Mucosa of descending colon (tissue), 3 donors: ENCODE measurements at regions not wholly inside any gene's neighbourhood (a gene's known extent, or its start where the extent isn't known, plus 50 kb on each side); places are given as distances from the start of the nearest gene placed in this dataset.
A peak's percentile ranks its signal among the peaks of the same experiment; 100 is the strongest.
"Not testable (repeated sequence)": the region's sequence is repeated elsewhere in the genome, so short reads cannot be mapped to it uniquely, and the experiment has no call there.

ENCODE experiments used
- ATAC-seq: fragments of 200-7000 bp; cut with Tn5 transposase; one replicate; pipeline ENCODE4 v1.9.1; 2020; ENCODE audit warnings: mild to moderate bottlenecking, moderate library complexity
- DNase-seq, 3 donors: peaks; one replicate each; pipeline ENCODE4 v3.0.0-alpha.2; 2020
- H3K36me3 ChIP-seq: fragments of 200-600 bp; one replicate; pipeline ENCODE4 v1.8.0; 2021; ENCODE audit warnings: low read depth, mild to moderate bottlenecking
- H3K4me1 ChIP-seq: fragments of 200-600 bp; one replicate; pipeline ENCODE4 v1.8.0; 2021; ENCODE audit warnings: low read depth, mild to moderate bottlenecking
- H3K4me3 ChIP-seq: fragments of 200-600 bp; one replicate; pipeline ENCODE4 v1.8.0; 2021; ENCODE audit warnings: mild to moderate bottlenecking
- H3K9me3 ChIP-seq: fragments of 200-600 bp; one replicate; pipeline ENCODE4 v1.8.0; 2021; ENCODE audit warnings: mild to moderate bottlenecking
- CTCF ChIP-seq: fragments of 200-600 bp; IDR thresholded peaks from one replicate; pipeline ENCODE4 v1.8.0; 2022; ENCODE audit warnings: antibody characterized with exemption, mild to moderate bottlenecking
- intact Hi-C, 2 donors: fragments of 100-400 bp; cut with DNase I in 1 of 2; cut with micrococcal nuclease in 1 of 2; formaldehyde crosslinking; loops; one replicate each; pipeline versions ENCODE4 v1.11.0 to v1.11.1; 2022; cut with DNase I, micrococcal nuclease
- donor health status: DM: no; HTN: no; CAD: no; lungs with moderate emphysema.
- donor health status: DM: no; HTN: no; CAD: no.
- donor health status: DM: no; HTN: yes; CAD: no.

GRCh38 chr2:85949280-85949679 lies 60.5 kb upstream of the ST3GAL5 start:
- intact Hi-C loops, result no loop called here
- H3K36me3 ChIP-seq, result no peaks in the 10 kb centered on the region
- peaks cover 8% of the 10 kb centered on the region for H3K9me3 ChIP-seq
- TF ChIP-seq CTCF, result no peak
- H3K4me1 ChIP-seq, result no peaks in the 10 kb centered on the region
- DNase-seq (peak in 1 of 3 donors; percentile 23), ATAC-seq (no peak)
- H3K4me3 ChIP-seq, result no peak overlapping the region

DNA sequence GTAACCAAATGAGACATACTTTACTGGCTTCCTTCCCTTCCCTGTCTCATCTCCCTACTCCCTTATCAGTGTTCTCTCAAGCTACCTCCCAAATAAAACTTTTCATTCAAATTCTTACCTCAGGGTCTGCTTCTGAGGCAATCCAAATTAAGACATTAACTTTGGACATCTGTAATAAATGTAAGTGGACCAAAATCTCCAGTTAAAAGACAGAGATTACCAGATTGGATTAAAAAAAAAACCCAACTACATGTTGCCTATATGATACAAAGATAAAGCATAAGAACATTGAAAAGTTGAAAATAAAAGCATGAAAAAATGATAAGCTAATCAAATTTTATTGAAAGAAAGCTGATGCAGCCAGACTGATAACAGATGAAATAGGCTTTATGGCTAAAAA lies 58.8 kb upstream of the ST3GAL5 start:
- Histone ChIP-seq H3K4me3 (no peak overlapping the region), H3K36me3 (no peaks in the 10 kb centered on the region), H3K9me3 (peaks cover 16% of the 10 kb centered on the region), H3K4me1 (no peaks in the 10 kb centered on the region)
- DNase-seq, result no peak
- no peak for ATAC-seq
- TF ChIP-seq CTCF, result no peak
- intact Hi-C loops, result no loop called here

DNA sequence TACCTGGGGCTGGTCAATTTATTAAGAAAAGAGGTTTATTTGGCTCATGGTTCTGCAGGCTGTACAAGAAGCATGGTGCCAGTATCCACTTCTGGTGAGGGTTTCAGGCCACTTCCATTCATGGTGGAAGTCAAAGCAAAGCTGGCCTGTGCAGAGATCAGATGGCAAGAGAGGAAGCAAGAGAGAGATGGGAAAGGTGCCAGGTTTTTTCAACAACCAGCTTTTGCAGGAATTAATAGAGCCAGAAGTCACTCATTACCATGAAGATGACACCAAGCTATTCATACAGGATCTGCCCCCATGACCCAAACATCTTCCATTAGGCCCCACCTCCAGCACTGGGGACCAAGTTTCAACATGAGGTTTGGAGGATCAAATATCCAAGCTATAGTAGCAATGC lies 56.8 kb upstream of the ST3GAL5 start:
- intact Hi-C loops, result no loop called here
- H3K36me3 ChIP-seq, result no peaks in the 10 kb centered on the region
- TF ChIP-seq CTCF, result no peak
- no peaks in the 10 kb centered on the region for H3K4me1 ChIP-seq
- peaks cover 23% of the 10 kb centered on the region for H3K9me3 ChIP-seq
- ATAC-seq (no peak), DNase-seq (no peak)
- no peak overlapping the region for H3K4me3 ChIP-seq

DNA sequence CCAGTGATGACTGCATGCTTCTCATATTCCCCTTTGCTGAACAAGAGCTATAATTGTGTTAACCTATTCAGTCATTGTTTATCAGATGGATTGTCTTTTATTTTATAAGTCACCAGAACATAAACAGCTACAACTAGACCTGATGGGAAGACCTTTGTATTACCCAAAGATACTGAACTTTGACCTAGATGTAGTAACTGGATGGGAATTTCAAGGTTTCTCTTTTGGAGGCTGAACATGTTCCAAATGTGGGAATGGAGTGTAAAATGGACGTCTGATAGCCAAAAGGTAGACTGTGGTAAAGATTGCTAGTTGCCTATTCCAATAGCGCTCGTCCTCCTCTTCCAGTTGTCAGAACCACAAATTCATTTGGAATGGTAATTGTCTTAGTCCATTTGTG lies 56.4 kb upstream of the ST3GAL5 start:
- no peaks in the 10 kb centered on the region for H3K4me1 ChIP-seq
- intact Hi-C loops, result no loop called here
- no peak overlapping the region for H3K4me3 ChIP-seq
- H3K36me3 ChIP-seq, result no peaks in the 10 kb centered on the region
- ATAC-seq (no peak), DNase-seq (no peak)
- H3K9me3 ChIP-seq, result peaks cover 23% of the 10 kb centered on the region
- TF ChIP-seq CTCF, result no peak

- no peak for TF ChIP-seq CTCF
- Histone ChIP-seq H3K4me3 (no peak overlapping the region), H3K4me1 (no peaks in the 10 kb centered on the region), H3K36me3 (no peaks in the 10 kb centered on the region), H3K9me3 (peaks cover 16% of the 10 kb centered on the region)
- intact Hi-C loops, result no loop called here
- DNase-seq (no peak), ATAC-seq (no peak)
Observed at GRCh38 chr2:85942346-85942957, 53.7 kb upstream of the ST3GAL5 start.

DNA sequence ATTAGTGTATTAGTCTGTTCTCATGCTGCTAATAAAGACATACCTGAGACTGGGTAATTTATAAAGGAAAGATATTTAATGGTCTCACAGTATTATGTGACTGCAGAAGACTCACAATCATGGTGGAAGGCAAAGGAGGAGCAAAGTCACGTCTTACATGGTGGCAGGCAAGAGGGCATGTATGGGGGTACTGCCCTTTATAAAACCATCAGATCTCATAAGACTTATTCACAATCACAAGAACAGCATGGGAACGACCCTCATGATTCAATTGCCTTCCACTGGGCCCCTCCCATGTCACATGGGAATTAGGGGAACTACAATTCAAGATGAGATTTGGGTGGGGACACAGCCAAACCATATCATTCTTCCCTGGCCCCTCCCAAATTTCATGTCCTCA lies 52.7 kb upstream of the ST3GAL5 start:
- intact Hi-C loops, H3K4me1 ChIP-seq, H3K4me3 ChIP-seq, DNase-seq, H3K36me3 ChIP-seq, ATAC-seq: not testable (repeated sequence)
- peaks cover 14% of the 10 kb centered on the region for H3K9me3 ChIP-seq
